Kidney tubule cell (primary cell): ENCODE measurements at regions not wholly inside any gene's neighbourhood (a gene's known extent, or its start where the extent isn't known, plus 50 kb on each side); places are given as distances from the start of the nearest gene placed in this dataset.
"Not testable (repeated sequence)": the region's sequence is repeated elsewhere in the genome, so short reads cannot be mapped to it uniquely, and the experiment has no call there.

ENCODE experiments used
- DNase-seq: peaks from one replicate; pipeline ENCODE4 v3.0.0-alpha.2; 2018; ENCODE audit warnings: low spot score

- DNase-seq, result no peak
These were observed 130.4 kb upstream of the BASP1 start for GRCh38 chr5:17087035-17087434.

DNA sequence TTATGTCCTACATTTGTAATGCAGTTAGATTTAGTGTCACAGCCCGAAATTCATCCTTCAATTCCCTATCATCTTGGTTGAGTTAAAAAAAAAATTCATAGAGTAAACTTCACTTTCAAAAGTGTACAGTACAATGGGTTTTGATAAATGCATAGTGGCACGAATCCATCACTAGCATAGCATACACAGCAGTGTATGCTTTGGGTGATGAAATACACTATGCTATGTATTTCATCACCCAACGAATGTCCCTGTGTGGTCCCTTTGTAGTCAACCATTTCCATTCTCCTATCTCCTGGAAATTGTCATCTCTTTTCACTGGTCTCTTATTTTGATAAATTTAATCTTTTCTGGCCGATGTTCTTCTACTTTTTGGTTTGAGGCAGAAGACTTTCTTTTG lies 129.4 kb upstream of the BASP1 start:
- no peak for DNase-seq

- no peak for DNase-seq
These were observed 128.4 kb upstream of the BASP1 start for GRCh38 chr5:17089001-17089400.

DNA sequence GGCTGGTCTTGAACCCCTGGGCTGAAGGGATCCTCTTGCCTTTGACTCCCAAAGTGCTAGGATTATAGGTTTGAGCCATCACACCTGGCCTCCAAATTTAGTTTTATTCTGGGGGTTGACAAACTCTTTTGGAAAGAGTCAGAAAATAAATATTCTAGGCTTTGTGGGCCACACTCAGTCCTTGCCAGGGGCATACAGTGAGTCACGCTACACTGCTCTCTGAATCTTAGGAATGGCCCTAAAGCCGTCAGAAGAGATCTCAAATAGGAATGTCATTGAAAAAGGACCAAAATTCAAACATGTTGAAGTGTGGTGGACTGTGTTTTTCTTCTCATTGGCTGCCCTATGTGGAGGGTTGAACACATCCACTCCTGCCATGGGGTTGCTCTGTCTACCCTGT lies 127.7 kb upstream of the BASP1 start:
- no peak for DNase-seq

- DNase-seq, result peak; percentile 54
These were observed 126.6 kb upstream of the BASP1 start for GRCh38 chr5:17090839-17091238.

DNA sequence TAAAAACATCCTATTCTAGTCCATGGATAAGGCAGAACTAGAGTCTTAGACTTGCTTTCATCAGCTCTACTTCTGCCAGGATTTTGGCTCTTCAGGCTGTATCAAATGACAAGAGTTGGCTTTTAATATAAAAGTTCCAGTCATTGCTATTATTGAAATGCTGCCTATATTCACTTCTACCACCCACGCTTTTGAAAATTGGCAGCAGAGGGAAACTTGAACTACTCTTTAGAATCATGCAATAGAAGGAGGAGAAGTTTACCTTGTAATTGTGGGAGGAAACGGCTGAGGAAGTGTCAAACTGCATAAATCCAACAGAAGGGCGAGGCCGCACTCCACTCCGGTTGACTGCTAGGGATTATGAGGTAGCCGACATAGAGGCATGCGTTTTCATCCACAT lies 122.6 kb upstream of the BASP1 start:
- no peak for DNase-seq

DNA sequence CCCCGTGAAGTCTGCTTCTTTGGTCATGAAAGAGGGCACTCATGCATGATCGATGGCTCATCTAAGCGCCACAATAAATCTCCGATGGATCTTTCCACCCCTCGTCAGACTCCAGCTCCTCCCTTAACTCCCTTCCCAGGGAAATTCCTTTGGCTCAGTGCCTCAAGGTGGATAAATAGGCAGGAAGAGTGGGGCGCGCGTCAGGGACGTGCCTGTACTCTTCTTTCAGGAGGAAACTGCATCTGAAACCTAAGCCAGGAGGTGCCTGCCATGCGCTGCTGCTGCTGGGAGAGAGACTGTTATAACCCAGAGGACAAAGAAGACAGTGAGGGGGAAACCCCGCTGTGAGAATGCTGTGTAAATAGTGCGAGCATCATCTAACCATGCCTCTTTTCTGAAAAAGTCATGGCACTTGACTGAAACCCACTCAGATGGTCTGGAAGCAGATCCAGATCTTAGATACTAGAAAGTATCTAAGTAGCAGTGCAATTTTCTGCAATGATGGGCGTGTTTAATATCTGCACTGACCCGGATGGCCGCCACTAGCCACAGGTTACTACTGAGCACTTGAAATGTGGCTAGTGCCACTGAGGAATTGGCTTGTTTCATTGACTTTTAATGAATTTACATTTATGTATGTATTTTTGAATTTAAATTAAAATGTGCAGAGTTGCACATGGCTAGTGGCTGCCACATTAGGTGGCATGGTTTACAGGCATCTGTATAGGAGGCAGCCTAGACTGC lies 120.3 kb upstream of the BASP1 start:
- peak; percentile 97 for DNase-seq

GRCh38 chr5:17099946-17100345 lies 117.5 kb upstream of the BASP1 start:
- no peak for DNase-seq

- DNase-seq, result no peak
These were observed 114.0 kb upstream of the BASP1 start for GRCh38 chr5:17103461-17103860.

DNA sequence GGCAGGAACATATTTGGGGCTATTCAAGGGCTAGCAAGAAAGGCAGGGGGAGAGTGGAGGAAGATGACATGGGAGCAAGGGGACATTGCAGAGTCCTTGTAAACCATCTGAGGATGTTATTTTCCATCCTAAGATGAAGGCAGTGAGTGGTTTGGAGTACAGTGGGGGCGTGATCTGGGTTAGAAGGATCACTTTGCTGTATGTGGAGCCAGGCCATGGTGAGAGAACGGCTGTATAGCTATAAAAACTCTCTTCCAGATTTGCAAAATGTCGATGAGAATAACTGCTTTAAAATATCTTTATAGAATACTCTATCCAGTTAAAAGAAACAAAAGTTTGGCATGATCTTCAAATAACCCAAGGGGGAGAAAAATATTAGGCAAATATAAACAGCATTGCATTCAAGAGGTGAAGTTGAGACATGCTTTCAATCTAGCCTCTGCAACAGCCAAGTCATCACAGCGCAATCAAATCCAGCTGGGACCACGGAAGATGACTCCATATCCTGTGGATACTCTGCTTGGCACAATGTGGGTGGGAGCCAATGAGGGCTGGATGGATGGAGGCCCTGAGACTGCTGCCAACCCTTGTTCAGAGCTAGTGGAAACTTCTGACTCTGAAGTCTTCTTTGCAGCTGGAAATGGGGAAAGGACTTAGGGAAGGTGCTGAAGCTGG lies 111.5 kb upstream of the BASP1 start:
- no peak for DNase-seq

GRCh38 chr5:17106521-17106920 lies 110.9 kb upstream of the BASP1 start:
- DNase-seq, result no peak

DNA sequence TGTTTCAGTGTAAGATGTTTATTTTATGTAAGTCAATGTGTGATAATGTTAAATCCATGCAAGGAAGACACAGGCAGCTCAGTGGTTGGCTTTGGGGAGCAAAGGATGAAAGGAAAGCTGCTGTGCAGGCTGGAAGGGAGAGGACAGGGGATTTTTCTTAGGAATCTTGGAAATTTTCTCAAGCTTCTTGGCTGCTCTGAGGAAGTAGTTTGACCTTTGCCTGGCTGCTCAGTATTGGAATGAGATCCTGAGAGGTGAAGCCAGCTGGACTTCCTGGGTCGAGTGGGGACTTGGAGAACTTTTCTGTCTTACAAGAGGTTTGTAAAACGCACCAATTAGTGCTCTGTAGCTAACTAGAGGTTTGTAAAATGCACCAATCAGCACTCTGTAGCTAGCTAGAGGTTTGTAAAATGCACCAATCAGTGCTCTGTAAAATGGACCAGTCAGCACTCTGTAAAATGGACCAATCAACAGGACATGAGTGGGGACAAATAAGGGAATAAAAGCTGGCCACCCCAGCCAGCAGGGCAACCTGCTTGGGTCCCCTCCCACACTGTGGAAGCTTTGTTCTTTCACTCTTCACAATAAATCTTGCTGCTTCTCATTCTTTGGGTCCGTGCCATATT lies 105.2 kb upstream of the BASP1 start:
- not testable (repeated sequence) for DNase-seq

GRCh38 chr5:17113174-17113958 lies 104.1 kb upstream of the BASP1 start:
- peak; percentile 89 for DNase-seq

GRCh38 chr5:17114233-17114632 lies 103.2 kb upstream of the BASP1 start:
- no peak for DNase-seq

DNA sequence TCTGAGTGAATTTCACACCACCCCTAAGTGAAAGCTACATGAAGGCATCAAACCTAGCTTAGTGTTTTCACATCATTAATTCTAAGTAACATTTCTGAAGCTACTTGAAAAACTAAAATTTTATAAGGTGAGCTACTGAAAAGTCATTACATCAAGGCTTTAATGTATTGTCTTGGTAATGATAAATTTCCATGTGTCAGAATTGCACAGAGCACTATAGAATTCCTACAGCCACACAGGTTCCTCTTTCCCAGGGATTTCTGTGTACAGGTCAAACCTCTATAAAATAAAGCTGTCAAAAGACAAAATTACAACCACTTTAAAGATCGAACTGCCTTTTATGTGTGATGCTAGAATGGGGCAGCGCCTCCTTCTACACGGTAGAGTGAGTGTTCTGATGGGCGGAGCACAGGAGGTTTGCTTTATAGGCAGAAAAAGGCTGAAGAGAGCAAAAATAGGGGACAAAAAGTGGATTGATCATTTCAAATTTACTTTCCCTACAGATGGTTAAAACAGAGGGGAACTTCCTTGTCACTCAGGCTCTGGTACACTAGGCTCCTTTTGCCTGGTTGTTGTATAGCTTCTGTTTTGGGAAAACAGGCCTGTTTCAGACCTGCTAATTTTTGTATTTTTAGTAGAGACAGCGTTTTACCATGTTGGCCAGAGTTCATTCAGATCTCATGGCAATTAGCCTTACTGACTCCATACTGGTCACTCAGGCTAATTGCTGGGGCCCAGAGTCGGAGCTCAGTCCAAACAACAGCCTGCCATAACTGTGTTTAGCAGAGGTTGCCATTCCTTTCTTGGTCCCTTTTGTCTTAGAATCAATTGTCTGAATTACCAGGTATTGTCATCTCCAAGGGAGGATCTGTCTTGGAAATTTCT lies 102.5 kb upstream of the BASP1 start:
- no peak for DNase-seq

GRCh38 chr5:17115855-17116254 lies 101.6 kb upstream of the BASP1 start:
- DNase-seq, result no peak

GRCh38 chr5:17118631-17119030 lies 98.8 kb upstream of the BASP1 start:
- DNase-seq, result peak; percentile 88

DNA sequence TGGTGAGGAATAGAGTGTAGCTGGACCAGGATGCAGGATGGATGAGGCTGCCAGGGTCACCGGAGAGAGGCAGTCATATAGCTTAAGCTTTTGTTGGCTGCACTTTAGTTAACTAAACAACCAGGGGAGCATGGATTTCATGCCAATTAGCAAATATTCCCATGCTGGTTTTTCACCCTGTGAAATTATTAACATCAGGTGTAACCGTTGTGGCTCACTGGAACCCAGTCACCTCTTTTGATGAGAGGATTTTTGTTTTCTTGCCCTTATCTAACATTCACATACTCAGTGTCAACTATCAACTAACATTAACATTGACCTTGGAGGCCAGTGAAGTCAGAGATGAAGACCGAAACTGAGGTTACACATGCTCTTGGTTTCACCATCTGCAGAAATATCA lies 97.2 kb upstream of the BASP1 start:
- DNase-seq, result no peak

DNA sequence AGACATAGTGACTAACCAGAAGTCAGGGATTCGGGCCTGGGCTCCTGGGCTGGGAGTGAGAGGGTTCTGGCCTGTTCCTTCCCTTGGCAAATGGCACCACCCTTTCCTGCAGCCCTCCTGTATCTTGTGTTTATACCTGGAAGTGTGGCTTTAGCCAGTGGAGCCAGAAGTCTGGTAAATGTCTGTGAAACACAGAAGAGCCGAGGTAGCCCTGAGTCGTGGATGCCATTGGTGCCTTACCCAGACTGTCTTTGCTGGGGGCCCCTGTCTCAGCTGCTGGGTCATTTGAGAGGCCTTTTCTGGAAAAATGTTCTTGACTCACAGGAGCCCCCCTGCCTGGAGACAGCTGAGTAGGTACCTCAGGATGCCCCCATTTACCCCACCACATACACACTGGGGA lies 95.7 kb upstream of the BASP1 start:
- no peak for DNase-seq

DNA sequence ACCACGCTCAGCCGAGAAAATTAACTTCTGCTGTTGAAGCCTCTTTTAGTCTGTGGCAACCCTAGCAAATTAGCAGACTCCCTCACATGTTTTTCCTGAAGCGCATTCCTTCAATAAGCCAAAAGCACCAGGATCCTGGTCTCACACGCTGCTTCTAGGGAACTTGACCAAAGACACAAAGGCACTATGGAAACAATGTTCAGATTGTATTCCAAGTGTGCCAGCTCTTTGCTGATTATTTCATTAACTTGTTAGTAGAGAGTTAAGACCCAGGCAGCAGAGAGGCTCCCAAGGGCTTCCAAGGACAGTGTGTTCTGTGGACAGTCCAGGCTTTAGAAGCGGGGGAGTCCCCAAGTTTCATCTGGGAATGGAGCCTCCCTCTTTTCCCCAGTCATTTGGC lies 94.4 kb upstream of the BASP1 start:
- no peak for DNase-seq

DNA sequence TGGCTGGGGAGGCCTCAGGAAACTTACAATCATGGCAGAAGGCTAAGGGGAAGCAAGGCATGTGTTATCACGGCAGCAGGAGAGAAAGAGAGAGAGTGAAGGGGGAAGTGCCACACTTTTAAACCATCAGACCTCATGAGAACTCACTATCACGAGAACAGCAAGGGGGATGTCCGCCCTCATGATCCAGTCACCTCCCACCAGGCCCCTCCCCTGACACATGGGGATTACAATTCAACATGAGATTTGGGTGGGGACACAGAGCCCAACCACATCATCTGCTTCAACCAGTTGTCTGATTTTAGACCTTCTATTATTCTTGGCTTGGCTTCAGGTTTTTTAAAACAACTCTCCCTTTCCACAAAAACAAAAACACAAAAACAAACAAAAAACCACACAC lies 93.7 kb upstream of the BASP1 start:
- DNase-seq, result not testable (repeated sequence)
